GM19452 (cell line): ENCODE measurements at regions not wholly inside any gene's neighbourhood (a gene's known extent, or its start where the extent isn't known, plus 50 kb on each side); places are given as distances from the start of the nearest gene placed in this dataset.
"Not testable (repeated sequence)": the region's sequence is repeated elsewhere in the genome, so short reads cannot be mapped to it uniquely, and the experiment has no call there.

ENCODE experiments used
- ATAC-seq: cut with Tn5 transposase; IDR thresholded peaks from one replicate; pipeline ENCODE4 v1.9.1; 2021; ENCODE audit not compliant: unreplicated experiment

DNA sequence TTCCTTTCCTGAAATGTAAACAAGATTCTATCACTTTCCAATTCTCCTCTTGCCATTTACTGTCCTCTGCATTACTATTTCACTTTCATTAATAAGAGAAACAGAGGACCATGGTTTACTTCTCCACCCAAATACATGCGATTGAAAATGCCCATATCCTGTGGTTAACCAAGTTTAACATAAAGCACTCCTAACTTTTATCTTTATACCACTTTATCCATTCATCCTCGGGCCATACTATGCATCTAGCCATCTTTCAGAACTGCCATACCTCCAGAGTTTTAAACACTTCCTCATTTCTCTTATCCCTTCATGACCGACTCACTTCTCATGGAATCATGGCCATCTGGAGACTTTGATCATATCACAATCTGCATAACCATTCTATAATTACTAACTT is 1182.3 kb downstream of the CNTNAP5 start:
- ATAC-seq: no peak

DNA sequence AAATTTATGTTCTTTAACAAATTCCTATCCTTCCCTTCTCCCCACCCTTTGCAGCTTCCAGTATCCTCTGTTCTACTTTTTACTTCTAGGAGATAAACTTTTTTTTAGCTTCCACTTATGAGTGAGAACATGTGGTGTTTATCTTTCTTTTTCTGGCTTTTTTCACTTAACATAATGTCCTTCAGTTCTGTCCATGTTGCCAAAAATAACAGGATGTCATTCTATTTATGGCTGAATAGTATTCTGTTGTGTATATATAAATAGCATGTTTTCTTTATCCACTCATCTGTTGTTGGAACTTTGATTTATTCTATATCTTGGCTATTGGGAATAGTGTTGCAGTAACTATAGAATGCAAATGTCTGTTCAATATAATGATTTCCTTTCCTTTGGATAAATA is 1191.2 kb downstream of the CNTNAP5 start:
- no peak for ATAC-seq

- ATAC-seq: no peak
Measured at GRCh38 chr2:125224188-125224587, 1199.1 kb downstream of the CNTNAP5 start.

DNA sequence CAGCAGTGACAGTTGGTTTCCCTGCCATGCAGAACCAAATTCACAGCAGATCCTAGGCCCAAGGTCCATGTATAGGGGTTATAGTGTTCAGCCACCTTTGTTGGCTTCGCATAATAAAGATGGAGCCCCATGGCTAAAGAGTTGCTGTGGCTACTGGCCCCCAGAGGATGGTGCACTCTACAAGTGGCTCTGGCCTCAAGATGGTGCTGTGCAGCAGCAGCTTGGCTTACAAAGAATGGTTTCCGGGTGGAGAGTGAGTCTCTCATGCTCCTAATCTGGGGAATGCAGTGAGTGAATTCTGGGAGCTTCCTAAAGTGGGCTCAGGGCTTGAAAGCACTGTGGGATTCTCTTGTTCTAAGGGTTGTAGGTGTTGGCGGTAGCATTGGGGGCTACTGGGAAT is 1199.7 kb downstream of the CNTNAP5 start:
- ATAC-seq: no peak

DNA sequence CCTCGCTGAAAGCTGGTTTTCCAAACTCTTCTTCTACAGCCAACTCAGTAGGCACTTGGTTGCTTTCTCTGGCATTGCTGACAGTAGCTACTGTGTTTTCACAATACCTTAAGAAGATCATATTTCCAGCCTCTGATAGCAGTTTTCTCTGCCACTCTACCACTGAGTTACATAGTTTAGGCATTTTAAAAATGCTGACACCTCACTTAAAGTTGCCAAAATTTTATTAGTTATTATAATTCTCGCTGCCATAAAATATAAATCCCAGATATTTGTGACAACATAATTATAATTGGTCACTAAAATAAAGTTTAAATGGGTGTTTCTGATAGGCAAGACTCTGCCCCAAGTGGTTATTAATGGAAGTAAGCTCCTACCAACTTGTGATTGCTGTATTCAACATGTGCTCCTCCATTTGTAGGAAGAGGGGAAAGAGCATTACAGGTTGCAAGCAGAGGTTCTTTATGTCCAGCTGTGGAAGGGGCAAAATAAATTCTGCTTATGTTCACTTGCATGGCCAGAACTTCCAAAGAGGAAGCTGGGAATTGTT is 1202.8 kb downstream of the CNTNAP5 start:
- no peak for ATAC-seq

DNA sequence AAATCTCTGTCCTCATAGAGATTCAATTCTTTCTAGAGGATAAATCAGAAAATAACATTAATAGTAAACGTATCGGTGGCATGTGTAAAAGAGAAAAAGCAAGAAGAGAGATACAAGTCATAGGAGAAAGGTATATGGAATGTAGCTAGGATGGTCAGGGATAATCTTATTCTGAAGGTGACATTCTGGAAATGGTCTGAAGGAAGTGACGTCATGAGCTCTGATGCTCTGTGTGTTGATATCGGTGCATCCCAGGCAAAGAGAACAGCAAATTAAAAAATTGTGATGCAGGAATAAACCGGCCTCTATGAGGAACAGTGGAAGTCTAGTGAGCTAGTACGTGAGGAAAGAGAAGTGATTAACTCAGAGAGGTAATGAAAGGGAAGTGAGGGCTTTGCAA is 1215.8 kb downstream of the CNTNAP5 start:
- ATAC-seq: no peak

DNA sequence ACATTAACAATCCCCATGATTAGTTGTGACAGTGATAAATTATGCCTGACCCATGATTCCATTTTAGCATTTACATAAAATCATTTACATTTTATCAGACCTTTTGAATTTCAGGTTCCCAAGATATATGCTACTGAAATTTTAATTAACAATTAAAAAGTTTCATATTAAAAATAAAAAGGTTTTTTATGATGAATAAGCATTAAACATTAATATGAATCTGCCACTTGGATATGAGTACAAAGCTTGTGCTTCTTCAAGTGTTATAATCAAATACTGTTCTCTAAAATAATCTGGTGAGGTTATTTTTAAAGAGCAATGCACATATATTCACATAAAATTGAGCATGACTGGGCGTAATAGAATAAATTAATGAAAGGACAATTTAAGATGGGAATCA is 1218.0 kb downstream of the CNTNAP5 start:
- ATAC-seq: no peak

DNA sequence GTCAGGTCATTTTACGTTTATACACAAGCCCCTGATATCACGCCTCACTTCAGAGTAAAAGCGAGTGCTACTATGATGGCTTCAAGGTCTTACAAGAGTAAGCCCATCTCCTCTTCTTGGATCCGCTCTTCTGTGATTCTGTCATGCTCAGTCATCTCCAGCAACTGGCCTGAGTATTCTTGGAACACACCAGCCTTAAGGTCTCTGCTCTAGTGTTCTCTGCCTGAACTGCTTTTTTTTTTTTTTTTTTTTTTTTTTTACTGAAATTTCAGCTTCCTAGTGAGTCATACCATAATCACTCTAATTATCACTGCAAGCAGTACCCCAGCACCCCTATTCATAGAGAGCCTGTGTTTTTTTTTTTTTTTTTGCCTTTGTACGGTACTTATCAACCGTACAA is 1228.9 kb downstream of the CNTNAP5 start:
- ATAC-seq: no peak

GRCh38 chr2:125259451-125259850 is 1234.4 kb downstream of the CNTNAP5 start:
- ATAC-seq: no peak

- ATAC-seq: not testable (repeated sequence)
Measured at GRCh38 chr2:125260366-125260930, 1235.4 kb downstream of the CNTNAP5 start.

- no peak for ATAC-seq
Measured at GRCh38 chr2:125264453-125264852, 1239.4 kb downstream of the CNTNAP5 start.

DNA sequence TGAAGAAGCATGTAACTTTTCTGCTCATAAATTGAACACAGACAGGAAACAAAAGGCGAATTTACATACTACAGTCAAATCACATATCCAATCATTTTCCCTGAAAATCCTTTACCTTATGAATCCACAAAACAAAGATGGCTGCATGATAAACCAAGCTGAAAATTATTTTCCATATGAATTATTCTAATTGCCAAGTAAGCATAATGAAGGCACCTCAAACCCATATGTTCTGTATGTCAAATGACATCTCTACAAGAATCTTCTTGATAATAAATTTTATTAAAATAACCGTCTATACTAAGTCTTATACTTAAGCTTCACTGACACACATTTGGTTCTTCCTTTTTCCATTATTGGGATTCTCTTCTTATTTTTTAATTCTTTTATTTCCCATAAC is 1242.6 kb downstream of the CNTNAP5 start:
- ATAC-seq: no peak

- ATAC-seq: no peak
Measured at GRCh38 chr2:125272651-125273050, 1247.6 kb downstream of the CNTNAP5 start.

GRCh38 chr2:125274718-125275117 is 1249.6 kb downstream of the CNTNAP5 start:
- no peak for ATAC-seq

DNA sequence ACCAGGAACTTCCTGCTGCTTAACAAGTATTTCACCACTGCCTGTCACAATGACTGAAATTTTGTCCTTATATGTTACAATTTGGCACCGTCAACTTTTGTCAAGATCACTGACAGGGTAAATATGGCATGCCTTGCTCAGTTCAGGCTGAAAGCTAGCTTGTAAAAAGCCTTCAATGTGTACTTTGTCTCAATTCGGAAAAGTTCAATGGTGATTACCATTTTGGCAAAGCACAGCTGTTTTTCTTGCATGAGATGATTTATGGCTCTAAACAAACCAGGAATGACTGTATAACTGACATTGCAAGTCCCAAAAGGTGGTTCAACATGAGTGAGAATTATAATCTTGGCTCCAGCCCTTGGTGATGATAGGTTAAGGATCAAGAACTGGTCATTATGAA is 1255.2 kb downstream of the CNTNAP5 start:
- no peak for ATAC-seq

DNA sequence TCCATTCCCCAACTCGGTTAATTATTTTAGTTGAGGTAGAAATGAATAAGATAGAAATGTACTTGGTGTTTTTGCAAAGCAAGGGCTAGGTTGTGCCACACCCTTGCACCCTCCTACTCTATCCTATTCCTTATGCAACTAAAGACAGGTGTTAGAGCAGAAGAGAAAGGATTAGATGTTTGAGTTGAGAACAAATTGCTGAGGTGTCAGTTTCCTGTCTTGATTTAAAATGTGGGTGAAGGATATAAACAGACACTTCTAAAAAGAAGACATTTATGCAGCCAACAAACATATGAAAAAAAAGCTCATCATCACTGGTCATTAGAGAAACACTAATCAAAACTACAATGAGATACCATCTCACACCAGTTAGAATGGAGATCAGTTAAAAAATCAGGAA is 1256.2 kb downstream of the CNTNAP5 start:
- no peak for ATAC-seq

- no peak for ATAC-seq
Measured at GRCh38 chr2:125296742-125297141, 1271.7 kb downstream of the CNTNAP5 start.

- no peak for ATAC-seq
Measured at GRCh38 chr2:125310657-125311364, 1285.7 kb downstream of the CNTNAP5 start.

DNA sequence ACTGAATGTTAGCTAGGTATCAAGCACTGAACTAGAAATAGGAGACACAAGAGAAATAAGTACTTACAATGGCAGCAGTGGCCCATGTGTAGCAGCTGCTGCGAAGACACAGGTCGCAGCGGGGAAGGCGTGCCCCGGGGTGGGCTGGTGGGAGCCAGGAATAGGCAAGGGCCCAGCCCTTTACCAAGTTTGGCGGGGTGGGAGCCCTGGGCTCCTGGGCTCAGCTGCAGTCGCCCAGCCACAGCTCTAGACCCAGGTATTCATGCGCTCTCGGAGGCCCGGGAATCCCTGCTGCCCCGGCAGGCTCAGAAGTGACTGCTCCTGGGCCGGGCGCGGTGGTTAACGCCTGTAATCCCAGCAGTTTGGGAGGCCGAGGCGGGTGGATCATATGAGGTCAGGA is 1287.3 kb downstream of the CNTNAP5 start:
- no peak for ATAC-seq

DNA sequence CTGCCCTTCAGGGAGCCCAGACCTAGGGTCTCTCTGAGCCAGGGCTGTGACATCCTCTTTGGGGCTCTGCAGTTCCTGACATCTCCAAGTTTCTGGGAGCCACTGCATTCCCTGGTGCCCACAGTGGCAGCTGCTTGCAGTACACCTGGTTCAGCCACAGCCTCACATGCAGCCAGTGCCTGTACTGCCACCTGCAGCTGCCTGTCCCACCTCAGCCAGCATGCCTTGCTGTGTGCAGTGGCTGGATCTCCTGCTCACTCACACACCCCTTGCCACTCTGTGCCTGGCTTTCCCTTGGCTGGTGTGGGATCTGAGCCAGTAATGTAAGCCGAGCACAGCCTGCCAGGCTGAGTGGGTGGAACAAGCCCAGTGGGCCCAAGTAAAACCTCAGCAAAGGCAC is 1288.7 kb downstream of the CNTNAP5 start:
- ATAC-seq: no peak

GRCh38 chr2:125318740-125319139 is 1293.7 kb downstream of the CNTNAP5 start:
- ATAC-seq: no peak

GRCh38 chr2:125324273-125324672 is 1299.2 kb downstream of the CNTNAP5 start:
- no peak for ATAC-seq

GRCh38 chr2:125330133-125330532 is 1305.0 kb downstream of the CNTNAP5 start:
- ATAC-seq: no peak
